HG03378 (cell line): ENCODE measurements at regions not wholly inside any gene's neighbourhood (a gene's known extent, or its start where the extent isn't known, plus 50 kb on each side); places are given as distances from the start of the nearest gene placed in this dataset.
"Not testable (repeated sequence)": the region's sequence is repeated elsewhere in the genome, so short reads cannot be mapped to it uniquely, and the experiment has no call there.

Experiments used
- ATAC-seq: cut with Tn5 transposase; IDR thresholded peaks from one replicate; pipeline ENCODE4 v1.9.1; 2021; ENCODE audit warnings: mild to moderate bottlenecking, moderate library complexity; ENCODE audit not compliant: unreplicated experiment

DNA sequence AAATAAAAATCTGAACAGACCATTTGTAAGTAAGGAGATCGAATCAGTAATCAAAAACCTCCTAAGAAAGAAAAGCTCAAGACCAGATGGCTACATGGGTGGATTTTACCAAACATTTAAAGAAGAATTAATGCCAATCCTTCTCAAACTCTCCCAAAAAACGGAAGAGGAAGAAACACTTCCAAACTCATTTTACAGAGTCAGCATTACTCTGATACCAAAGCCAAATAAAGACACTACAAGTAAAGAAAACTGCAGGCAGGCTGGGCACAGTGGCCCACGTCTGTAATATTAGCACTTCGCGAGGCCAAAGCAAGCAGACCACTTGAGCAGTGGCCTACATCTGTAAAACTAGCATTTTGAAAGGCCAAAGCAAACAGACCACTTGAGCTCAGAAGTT lies 159.8 kb downstream of the DPY19L2 start:
- ATAC-seq, result no peak

DNA sequence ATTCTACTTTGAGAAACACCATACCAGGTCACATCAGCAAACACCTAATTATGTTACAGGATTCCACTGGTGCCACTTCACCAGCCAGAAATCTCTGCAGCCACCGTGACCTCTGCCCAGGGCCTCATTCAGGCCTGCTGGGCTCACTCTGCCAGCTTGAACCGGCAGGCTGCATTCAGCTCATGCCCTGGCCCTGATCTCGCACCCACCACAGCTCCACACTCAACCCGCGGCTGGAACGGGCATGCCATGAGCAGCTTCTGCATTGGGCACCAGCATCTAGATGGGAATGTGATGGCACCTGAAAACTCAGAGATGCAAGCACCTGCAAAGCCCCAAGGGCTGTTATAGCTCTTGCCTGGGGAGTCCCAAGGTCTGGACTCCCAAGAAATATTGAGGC lies 168.7 kb downstream of the DPY19L2 start:
- ATAC-seq, result no peak

DNA sequence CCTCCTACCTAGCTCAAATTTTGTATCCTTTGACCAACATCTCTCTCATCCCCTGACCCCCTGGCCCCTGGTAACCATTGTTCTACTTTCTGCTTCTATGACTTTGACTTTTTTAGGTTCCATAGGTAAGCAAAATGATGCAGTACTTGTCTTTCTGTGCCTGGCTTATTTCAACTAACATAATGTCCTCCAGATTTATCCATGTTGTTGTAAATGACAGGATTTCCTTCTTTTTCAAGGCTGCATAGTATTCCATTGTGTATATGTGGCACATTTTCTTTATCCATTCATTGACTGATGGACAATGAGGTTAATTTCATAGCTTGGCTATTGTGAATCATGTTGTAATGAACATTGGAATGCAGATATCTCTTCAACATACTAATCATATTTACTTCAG lies 170.1 kb downstream of the DPY19L2 start:
- ATAC-seq, result no peak

DNA sequence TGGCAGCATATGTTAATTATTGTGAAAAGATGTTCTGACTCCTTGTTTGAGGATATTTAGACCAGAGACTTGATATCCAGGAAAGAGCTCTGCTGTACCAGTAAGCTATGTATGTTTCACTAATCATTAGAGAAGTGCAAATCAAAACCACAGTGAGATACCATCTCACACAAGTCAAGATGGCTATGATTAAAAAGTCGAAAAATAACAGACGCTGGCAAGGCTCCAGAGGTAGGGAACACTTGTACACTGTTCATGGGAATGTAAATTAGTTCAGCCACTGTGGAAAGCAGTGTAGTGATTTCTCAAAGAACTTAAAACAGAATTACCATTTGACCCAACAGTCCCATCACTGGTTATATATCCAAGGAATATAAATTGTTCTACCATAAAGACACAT lies 171.6 kb downstream of the DPY19L2 start:
- no peak for ATAC-seq

DNA sequence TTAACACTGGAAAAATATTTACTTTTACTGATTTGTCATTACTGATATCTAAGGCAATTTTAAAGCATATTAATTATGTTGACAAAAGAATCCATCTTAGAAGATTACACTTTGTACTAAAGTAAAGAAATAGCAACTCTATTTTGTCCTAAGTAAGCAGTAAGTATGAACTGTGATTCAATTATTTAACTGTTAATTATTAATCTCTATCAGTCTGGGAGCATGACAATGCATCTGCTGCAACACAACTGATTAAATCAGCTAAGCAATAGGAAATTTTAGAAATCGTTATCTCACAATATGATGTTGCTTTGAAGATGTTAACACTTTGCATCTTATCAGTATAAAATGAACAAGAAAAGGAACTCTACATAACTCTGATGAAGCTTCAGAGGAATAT lies 172.3 kb downstream of the DPY19L2 start:
- no peak for ATAC-seq

DNA sequence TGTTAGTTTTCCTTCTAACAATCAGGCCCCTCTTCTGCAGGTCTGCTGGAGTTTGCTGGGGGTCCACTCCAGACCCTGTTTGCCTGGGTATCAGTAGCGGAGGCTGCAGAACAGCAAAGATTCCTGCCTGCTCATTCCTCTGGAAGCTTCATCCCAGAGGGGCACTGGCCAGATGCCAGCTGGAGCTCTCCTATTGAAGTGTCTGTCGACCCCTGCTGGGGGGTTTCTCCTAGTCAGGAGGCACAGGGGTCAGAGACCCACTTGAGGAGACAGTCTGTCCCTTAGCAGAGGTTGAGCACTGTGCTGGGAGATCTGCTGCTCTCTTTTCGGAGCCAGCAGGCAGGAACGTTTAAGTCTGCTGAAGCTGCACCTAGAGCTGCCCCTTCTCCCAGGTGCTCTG lies 174.9 kb downstream of the DPY19L2 start:
- not testable (repeated sequence) for ATAC-seq

DNA sequence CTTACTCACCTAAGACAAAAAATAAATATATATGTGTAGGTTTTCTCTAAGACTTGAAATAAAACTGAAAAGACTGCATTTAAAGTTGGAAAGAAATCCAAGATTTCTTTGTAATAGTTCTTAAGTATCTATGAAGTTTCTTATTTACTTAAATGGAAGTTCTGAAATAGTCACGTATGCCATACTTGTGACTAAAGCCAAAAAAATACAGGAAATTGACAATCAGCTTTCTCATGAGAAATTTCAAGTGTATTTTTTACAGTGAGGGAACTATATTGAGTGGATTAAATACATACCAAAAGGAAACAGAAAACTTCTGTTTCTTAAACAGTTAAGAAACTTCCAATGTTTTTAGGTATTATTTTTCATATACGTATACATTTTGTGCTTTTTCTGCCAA lies 188.1 kb downstream of the DPY19L2 start:
- no peak for ATAC-seq

DNA sequence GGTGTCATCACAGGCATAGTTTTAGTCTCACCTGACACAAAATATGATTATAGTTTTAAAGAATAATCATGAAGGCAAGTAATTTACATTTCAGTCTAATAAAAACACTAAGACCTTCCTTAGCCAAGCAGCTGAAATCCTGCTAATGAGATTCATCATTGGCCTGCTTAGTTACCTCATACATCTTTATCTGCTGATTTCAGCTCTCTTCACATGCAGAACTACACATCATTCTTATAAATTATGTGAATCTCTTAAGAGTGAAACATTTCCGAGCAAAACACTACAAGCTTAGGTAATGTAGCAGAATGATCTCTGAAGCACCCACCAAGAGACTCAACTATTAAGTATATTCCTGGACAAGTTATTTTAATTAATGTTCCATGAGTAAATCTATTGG lies 198.1 kb downstream of the DPY19L2 start:
- ATAC-seq, result no peak

DNA sequence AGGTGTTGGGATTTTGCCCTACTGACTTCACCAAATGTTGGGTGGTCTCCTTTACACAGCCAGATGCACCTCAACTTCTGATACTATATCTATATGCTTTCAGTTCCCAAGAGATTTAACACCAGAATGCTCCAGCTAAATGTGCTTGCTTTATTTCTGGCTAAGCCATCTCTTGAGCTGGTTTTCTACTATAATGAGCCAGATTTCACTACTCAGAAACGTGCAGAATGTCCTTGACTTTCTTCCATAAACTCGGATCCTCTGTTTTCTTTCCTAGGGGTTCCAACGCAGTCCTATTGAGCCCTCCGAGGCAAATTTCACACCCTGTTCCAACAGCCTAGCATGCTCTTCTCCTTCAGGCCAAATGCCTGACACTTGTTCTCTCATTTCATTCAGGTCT lies 200.3 kb downstream of the DPY19L2 start:
- ATAC-seq, result no peak

DNA sequence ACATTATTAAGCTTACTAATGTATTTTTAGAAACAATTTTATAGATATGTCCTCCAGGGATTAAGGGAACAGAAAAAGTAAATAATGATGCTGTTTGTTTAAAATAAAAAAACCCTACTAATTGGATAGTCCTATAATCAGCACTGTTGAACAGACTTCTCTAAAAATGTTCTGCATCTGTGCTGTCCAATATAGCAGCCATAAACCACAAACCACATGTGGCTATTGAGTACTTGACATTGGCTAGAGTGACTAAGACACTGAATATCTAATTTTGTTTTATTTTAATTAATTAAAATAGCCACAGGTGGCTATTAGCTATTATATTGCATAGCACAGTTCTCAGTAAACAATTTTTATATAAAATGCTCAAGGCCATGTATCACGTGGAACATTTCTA lies 210.4 kb downstream of the DPY19L2 start:
- no peak for ATAC-seq

DNA sequence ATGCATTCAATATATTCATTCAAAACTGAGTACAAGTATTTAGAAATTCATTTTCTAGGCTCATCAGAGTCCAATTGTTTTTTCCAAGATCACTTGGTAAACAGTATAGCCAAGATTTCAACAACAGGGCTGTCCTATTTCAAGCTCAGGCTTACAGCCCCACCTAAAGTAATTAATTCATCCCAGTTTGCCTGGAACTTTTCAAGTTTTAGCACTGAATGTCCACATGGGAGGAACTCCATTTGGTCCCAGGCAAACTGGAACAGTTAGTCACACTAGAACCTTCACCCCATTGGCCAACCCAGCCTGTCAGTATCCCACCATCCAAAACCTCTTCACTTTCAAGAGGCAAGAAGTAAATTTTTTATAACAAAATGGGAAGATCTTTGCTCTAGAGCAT lies 210.9 kb downstream of the DPY19L2 start:
- no peak for ATAC-seq

DNA sequence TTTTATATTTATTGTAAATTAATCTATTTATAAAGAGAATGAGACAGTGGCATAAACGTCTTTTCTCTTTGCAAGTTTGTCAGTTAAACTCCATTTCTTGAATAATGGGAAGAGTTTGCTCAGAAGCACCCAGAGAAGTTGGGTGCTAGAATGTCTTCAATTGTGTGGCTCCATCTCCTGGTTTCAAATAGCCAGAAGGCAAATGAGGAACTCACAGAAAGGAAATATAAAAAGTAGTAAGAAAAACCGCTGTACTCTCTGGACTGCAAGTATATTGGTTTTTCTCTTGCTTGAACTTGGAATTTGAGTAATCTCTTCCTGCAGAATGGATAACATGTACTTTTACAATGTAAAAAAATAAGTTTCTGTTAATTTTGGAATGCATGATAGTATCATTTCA lies 217.5 kb downstream of the DPY19L2 start:
- ATAC-seq, result no peak

DNA sequence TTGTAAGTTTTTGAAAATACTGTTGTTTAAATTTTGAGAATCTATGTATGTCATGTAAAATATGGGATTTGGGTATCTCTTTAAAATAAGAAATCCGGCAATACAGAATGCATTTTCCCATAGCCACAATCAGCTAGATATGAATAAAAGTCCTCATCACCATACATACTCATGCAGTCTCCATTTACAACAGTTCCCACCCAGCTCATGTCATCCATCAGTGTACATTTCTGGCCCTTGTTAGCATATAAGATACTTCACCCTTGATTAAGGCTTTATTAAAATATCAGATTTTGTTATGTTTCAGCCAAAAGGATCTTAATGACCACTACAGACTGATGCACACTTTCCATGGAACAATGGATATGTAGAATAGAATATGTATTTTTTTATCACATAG lies 218.0 kb downstream of the DPY19L2 start:
- no peak for ATAC-seq

DNA sequence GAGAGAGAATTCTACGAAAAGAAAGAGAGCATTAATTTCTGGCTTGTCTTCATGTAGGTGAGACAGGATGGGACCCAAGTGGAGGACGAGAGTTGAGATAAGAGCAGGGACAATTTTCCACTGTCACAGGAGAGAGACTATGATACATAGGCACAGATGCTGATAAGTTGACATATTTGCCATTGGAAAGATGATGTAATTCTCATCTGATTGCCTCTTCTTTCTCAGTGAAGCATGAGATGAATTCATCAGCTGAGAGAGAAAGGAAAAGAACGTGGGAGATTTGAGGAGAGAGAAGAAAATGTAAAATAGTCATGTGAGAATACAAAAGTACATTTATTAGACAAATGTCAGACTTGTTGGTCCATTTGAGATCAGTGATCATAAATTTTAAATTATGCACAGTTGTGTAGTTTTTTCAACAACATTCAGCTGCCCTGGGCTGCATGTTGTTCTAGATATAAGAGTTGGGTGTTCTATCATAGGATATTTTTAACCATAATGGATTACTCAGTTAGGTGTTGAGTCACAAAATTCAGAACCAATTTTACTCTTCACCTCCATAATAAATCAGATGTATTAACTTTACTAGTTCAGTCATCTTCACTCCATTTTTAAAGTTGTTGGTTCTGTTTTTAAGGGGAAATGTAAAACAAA lies 222.9 kb downstream of the DPY19L2 start:
- ATAC-seq, result no peak

DNA sequence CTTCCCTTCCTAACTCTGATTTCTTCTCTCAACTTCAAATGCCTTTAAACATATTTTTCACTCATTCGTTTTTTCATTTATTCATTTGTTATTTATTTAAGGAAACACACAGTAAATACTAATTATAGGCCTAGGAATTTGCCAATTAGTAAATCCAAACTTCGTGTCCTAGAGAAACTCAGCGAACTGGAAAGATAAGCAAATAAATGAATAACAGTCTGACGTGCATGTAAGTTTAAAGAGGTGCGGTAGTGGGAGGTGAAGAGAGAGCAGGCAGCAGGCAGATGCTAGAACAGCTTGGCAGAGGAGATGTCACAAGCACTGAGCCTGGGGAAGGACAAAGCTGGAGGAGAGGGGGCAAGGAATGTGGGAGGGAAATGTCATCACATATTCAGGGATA lies 228.2 kb downstream of the DPY19L2 start:
- no peak for ATAC-seq

DNA sequence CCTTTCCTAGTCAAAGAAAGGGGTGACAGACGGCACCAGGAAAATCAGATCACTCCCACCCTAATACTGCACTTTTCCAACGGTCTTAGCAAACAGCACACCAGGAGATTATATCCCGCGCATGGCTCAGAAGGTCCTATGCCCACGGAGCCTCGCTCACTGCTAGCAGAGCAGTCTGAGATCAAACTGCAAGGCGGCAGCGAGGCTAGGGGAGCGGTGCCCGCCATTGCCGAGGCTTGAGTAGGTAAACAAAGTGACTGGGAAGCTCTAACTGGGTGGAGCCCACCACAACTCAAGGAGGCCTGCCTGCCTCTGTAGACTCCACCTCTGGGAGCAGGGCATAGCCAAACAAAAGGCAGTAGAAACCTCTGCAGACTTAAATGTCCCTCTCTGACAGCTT lies 233.9 kb downstream of the DPY19L2 start:
- ATAC-seq, result not testable (repeated sequence)

DNA sequence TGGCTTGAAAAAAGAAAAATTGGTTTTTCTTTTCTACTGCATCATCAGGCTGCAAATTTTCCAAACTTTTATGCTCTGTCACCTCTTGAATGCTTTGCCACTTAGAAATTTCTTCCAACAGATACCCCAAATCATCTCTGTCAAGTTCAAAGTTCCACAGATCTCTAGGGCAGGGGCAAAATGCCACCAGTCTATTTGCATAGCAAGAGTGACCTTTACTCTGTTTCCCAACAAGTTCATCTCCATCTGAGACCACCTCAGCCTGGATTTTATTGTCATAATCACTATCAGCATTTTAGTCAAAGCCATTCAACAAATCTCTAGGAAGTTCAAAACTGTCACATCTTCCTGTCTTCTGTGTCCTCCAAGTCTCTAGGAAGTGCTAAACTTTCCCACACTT lies 240.3 kb downstream of the DPY19L2 start:
- ATAC-seq, result not testable (repeated sequence)

DNA sequence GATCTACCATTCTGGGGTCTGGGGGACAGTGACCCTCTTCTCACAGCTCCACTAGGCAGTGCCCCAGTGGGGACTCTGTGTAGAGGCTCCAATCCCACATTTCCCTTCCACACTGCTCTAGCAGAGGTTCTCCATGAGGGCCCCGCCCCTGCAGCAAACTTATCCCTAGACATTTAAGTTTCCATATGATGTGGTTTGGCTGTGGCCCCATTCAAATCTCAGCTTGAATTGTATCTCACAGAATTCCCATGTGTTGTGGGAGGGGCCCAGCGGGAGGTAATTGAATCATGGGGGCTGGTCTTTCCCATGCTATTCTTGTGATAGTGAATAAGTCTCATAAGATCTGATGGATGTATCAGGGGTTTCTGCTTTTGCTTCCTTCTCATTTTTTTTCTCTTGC lies 241.3 kb downstream of the DPY19L2 start:
- ATAC-seq, result not testable (repeated sequence)

DNA sequence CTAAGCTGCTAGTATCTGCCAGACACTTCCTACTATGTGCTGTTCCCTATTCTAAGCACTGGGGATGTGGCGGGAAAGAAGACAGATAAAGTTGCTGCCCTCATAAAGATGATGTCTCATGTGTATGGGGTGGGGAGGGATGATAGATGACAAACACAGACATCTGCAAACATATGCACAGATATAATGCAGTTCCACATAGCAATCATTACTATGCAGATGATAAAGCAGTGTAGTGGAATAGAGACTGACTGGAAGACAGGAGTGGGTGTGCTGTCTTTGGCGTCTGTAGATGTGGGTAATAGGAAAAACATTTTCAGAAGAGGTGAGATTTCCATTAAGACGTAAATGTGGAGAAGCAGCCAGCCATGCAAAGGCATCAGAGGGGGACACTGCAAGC lies 243.6 kb downstream of the DPY19L2 start:
- no peak for ATAC-seq

DNA sequence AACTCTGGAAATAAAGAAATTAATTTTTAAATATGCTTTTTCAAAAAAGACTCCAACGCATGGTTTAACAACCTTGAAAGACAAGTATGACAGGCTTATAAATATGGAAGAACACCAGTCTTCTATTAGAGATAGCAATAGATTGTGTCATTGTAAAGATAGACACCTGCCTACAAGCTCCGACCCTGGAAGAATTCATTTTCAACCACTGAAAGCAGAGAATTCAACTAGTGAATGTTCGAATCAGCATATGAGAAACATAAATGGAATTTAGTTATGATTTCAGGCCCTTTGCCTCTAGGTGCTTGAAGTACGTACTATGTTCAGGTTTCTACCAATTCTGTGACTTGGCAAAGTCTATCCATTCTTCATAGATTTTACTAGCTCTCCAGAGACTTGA lies 244.5 kb downstream of the DPY19L2 start:
- no peak for ATAC-seq

DNA sequence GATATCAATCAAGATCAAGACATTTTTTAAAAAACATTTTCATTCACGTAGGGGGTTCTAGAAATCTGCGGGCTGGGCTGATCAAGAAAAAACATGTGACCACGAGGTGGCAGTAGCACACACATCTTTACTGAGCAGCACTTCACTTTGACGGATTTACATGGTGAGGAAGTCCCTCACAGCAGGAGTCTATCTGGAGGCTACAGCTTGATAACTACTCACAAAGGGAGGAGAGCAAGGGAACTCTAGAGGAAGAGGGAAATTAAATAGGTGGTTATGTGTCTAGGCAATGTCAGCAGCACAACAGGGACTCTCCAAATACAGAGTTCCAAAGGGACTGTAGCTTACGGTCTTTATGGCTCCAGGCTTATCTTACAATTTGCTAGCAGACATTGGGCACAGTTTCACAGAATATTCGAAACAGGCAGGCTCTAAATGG lies 248.1 kb downstream of the DPY19L2 start:
- peak; percentile 93 for ATAC-seq

DNA sequence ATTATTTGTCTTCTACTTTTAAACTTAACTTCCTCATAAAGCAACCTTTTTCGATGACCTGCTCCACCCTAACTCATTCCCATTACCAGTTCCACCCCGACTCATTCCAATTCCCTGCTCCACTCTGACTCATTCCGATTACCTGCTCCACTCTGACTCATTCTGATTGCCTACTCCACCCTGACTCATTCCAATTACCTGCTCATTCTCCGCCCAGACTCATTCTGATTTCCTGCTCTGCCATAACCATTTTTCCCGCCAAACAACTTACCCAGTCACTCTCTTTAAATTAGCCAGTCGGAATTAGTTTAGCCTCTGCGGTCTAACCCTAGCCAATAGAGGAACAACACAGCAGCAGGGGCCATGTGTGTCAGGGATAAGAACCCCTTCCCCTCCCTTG lies 249.1 kb downstream of the DPY19L2 start:
- no peak for ATAC-seq

DNA sequence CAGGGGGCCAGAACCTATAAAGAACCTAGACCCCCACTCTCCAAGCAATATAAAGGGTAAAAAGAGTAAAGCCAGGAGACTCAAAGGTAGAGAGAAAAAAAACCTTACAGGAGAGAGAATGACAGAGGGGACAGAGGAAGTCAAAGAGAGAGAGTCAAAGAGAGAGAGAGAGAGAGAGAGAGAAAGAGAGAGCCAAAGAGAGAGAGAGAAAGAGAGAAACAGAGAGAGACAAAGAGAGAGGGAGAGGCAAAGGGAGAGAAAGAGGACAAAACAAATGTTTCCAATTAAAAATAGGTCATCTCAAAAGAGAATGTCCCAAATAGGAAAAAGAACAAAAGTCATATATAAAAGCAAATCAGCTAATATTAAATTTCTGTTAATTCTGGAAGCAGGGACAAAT lies 251.5 kb downstream of the DPY19L2 start:
- ATAC-seq, result no peak
